GM18499 (cell line): ENCODE measurements at regions not wholly inside any gene's neighbourhood (a gene's known extent, or its start where the extent isn't known, plus 50 kb on each side); places are given as distances from the start of the nearest gene placed in this dataset.

ENCODE experiments used
- ATAC-seq: cut with Tn5 transposase; IDR thresholded peaks from one replicate; pipeline ENCODE4 v1.9.1; 2021; ENCODE audit warnings: moderate number of reproducible peaks; ENCODE audit not compliant: insufficient read depth, unreplicated experiment

GRCh38 chr3:55246033-55246432, 241.1 kb downstream of the WNT5A start:
- no peak for ATAC-seq

- ATAC-seq: no peak
These were observed 241.8 kb downstream of the WNT5A start for GRCh38 chr3:55245351-55245750.

DNA sequence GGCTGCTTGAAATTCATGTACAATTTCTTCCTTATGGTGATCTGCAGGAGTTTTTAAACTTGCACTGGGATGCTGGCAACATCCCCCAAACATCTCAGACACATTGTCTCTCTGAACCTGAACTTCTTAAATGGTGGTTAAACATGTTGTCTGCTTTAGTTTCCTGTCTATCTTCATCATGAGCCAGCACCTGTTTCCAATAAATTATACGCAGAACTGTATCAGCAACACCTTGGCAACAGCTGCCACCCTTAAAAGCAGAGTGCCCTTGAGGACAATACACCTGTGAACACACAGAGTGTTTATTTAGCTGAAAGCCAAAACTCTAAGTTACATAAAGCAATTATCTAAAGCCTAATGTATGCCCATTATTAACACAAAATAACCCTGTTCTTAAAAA, 242.9 kb downstream of the WNT5A start:
- ATAC-seq: no peak

GRCh38 chr3:55243678-55244077, 243.4 kb downstream of the WNT5A start:
- no peak for ATAC-seq

GRCh38 chr3:55242921-55243320, 244.2 kb downstream of the WNT5A start:
- no peak for ATAC-seq

- ATAC-seq: no peak
These were observed 246.0 kb downstream of the WNT5A start for GRCh38 chr3:55241098-55241497.

- ATAC-seq: no peak
These were observed 251.7 kb downstream of the WNT5A start for GRCh38 chr3:55235416-55235815.

DNA sequence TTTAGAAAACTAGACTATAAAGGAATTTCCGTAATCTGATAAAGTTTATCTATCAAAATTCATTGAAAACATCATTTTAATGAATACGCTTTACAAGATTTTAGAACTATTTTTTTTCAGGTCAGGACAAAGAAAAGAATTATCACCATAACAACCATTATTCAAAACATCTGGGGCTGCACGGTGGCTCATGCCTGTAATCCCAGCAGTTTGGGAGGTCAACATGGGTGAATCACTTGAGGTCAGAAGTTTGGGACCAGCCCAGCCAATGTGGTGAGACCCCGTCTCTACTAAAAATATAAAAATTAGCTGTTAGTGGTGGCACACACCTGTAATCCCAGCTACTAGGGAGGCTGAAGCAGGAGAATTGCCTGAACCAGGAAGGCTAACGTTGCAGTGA, 260.4 kb downstream of the WNT5A start:
- ATAC-seq: no peak

DNA sequence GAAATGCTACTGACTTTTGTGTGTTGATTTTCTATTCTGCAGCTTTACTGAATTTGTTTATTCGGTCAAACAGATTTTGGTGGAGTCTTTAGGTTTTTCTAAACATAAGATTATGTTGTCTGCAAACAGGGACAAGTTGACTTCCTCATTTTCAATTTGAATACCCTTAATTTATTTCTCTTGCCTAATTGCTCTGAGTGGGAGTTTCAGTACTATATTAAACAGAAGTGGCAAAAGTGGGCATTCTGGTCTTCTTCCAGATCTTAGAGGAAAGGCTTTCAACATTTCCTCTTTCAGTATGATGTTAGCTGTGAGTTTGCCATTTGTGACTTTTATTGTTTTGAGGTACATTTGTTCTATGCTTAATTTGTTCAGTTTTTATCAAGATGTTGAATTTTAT, 268.5 kb downstream of the WNT5A start:
- no peak for ATAC-seq

- no peak for ATAC-seq
These were observed 279.4 kb downstream of the WNT5A start for GRCh38 chr3:55207744-55208143.

DNA sequence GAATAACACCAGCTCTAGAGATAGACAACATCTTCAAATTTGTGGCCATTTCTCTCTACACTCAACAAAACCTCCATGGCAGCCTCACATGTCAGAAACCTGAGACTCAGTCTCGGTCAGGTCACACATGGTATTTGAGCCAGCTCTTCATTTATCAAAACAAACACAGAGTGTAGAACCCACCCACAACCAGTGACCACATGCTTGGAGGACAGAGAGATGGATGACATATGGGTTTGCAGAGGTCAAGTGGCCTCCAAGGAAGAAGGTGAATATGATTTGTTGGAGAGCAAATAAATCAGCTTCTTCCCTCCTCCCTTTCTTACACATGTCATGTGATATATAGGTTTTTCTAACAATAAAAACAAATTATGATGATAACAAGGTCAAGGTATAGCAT, 278.1 kb upstream of the LRTM1 start:
- no peak for ATAC-seq

DNA sequence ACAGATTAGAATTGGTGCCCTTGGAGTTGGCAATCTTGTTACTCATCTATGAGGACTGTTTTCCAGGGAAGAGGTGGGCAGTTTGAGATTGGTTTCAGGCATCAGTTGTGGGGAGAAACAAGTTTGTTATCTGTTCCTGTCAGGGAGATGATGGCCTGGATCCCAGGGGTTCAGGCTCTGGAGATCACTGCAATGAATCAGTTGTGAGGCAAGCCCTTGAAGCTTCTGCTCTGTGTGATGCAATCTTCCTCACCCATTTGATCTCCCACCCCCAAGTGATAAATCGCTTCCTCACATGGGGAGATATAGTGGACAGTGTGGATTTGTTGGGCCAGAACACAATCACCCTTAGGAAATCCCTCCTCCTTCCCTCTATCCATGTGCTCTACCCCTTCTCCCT, 276.6 kb upstream of the LRTM1 start:
- ATAC-seq: no peak

DNA sequence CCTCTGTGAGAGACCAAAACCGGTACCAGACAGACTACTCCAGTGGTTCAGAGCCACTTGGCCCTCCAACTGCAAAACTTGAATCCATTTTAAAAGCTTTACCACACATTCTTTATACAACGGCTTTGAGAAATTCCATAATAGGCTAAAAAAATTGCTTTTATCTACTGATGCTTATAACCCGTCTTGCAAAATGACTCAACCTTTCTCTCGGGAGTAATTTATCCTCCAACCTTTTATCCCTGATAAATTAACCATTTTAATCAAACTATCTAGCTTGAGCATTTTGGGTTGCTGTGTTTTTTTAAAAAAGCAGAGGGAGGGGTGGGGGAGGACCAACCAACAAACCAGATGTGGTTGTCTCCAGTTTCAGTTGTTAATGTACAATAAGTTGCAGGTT, 275.7 kb upstream of the LRTM1 start:
- ATAC-seq: no peak

DNA sequence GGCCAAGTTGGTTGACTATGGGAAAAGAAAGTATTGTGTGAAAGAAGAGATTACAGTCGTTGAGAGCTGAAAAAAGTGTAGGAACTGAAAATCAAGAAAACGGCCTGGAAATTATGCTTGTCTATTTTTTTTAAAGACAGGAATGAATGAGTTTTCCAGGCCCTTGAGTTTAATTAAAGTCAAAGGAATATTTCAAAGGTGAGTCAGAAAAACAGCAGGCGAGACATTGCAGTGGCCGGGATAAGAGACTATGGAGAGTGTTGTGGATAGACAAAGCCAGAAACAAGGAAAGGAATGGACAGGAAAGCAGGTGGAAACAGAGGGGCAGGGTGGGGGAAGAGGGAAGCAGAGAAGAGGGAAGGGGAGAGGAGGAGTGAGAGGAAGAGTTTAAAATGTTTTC, 275.1 kb upstream of the LRTM1 start:
- ATAC-seq: no peak

GRCh38 chr3:55202326-55202725, 274.5 kb upstream of the LRTM1 start:
- no peak for ATAC-seq

DNA sequence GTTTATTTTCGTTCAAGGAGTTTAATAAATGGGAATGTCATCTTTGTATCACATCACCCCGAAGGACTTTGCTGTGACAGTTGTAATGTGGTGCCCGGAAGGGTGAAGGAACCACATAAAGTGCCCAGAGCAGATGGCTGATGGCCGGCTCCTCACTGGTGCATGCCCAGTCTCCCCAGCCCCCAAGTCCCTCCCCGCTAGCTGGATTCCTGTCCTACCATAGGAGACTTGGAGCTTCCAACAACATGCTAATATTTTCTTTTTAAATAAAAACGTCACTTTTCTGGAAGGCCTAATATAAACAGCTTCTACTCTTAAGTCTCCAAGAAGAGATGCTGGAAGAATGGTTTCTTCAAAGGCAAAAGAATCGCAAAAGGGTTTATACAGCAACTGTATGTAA, 273.9 kb upstream of the LRTM1 start:
- ATAC-seq: no peak

DNA sequence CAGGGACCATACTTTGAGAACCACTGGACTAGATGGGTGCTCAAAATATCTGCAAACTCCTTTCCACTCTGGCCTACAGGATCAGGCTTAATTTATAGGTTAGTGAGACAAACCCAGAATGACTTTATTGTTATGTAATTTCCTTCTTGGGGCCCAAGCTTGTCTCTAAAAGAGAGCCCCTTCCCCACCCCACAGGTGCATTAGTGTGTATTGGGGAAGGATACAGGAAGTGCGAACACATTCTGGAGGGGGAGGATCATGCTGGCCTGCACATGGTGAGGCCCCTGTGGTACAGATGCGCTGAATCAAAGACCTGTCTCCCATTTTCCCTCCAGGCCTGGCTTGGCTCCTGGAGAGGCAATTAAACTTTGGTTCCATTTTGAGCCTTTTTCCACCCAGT, 273.0 kb upstream of the LRTM1 start:
- no peak for ATAC-seq

- no peak for ATAC-seq
These were observed 270.7 kb upstream of the LRTM1 start for GRCh38 chr3:55198554-55198953.

DNA sequence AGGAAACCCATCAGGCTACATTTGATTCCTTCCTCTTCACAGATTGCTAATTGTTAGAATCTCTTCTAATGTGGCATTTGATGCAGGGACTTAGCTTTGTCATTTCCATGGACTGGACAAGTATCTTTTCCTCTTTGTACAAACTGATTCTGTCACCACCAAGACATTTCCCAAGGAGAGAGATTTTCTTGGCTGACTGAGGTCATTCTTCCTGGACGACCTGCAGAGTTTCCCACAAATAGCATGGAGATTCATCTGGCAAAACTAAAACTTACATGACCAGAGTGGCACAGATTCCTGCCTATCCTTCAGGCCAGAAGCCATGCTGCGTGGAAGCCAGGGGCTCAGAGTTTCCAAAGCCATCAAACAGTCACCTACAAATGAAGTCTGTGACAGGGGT, 269.2 kb upstream of the LRTM1 start:
- ATAC-seq: no peak

DNA sequence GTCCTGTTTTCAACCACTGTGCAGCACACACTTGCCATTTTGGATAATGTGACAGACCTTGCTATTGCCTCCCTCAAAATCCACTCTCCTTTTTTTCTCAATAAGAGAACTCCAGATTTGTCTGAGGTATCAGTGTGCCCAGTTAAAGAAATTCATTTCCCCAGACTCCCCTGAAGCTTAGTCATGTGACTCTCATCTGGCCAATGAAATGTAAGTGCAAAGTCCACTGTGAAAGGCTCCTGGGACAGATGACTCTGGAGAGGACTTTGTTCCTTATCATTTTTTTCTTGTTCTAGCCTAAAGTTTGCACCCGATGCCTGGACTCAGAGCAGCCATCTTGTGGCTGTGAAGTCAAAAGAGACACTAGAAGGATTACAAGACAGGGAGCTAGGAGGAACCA, 268.6 kb upstream of the LRTM1 start:
- no peak for ATAC-seq

DNA sequence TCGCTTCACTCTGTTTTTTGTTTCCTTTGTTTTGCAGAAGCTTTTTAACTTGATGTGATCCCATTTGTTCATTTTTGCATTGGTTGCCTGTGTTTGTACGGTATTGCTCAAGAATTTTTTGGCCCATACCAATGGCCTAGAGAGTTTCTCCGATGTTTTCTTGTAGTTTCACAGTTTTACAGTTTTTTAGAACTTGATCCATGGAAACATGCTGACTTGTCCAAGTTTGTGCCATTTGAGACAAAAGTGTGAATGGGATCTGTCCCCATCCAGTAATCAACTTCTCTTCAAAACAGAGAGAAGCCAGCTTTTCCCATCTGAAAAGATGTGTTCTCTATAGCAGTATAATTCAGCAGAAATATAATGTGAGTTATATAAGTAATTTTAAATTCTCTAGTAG, 266.5 kb upstream of the LRTM1 start:
- ATAC-seq: no peak

DNA sequence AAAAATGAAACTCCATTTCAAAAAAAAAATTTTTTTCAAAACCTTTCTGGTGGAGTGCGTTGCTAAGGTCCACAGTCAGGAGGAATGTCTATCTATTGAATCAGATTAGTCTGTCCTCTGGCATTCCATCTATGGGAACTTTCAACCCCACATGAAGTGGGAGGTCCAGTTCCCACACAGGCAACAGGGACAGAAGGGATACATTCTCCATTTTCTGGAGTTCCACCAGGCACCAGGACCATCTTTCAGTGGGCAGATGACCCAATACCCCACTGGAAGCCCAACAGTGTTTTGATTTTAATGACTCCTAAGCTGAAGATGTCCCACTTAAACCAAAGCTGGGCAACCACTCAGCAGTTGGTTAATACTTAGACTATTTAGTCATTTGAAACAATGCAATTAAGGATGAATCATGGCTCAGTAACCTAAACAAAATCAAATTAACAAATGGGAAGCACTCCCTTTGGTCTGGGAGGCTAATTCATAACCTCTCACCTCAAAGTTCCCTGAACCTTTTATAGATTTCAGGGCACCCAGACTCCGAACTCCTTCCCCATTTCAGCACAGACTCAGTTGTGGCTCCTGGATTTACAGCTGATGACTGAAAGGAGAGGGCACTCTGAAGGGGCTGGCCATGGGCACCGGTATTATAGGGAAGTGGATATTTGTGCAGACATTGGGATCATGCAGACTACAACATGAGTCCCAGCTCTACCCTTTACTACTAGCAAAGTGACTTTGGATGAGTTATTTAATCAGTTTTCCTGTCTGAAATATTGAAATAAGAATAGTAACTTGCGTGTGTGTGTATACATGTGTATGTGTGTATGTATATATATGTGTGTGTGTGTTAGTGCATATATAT, 264.3 kb upstream of the LRTM1 start:
- ATAC-seq: no peak
